ENCODE measurements at regions not wholly inside any gene's neighbourhood (a gene's known extent, or its start where the extent isn't known, plus 50 kb on each side); places are given as distances from the start of the nearest gene placed in this dataset.

GRCh38 chr4:154107337-154107736 lies 318.5 kb upstream of the SFRP2 start:
- no peaks in the 10 kb centered on the region for H3K36me3 Mint-ChIP-seq
- Histone ChIP-seq H3K27me3 (ENCODE audit: control insufficient read depth in 2 of 2, insufficient read depth in 2 of 2, low read length in 2 of 2) (no peaks in the 10 kb centered on the region), H3K4me1 (ENCODE audit: control insufficient read depth in 1 of 2, insufficient read depth in 2 of 2, low read length in 2 of 2) (no peaks in the 10 kb centered on the region), H3K4me3 (replicated peaks in 1 of 3; ENCODE audit: low read depth in 2 of 3, low read length in 3 of 3) (no peak overlapping the region), H3K27ac (ENCODE audit: low read depth in 1 of 2, low read length in 2 of 2) (no peak overlapping the region), H4K20me1 (ENCODE audit: insufficient read depth, low read length) (no peaks in the 10 kb centered on the region), H3K36me3 (replicated peaks in 1 of 2; ENCODE audit: control insufficient read depth in 1 of 2, insufficient read depth in 2 of 2, low read length in 2 of 2) (no peaks in the 10 kb centered on the region), H3K9me3 (replicated peaks in 1 of 2; ENCODE audit: control insufficient read depth in 1 of 2, insufficient read depth in 1 of 2, low read length in 2 of 2) (peaks cover 0 to 13% of the 10 kb centered on the region in 2 donors), H3K79me2 (ENCODE audit: insufficient read depth, low read length) (no peaks in the 10 kb centered on the region), H2AFZ (ENCODE audit: insufficient read depth, low read depth, low read length, poor library complexity, severe bottlenecking) (no peak overlapping the region), H3K9ac (ENCODE audit: insufficient read depth, low read length, poor library complexity, severe bottlenecking) (no peak overlapping the region), H3K4me2 (replicated peaks; ENCODE audit: extremely low read depth, low read length, poor library complexity, severe bottlenecking) (no peak overlapping the region)
- H3K9me3 Mint-ChIP-seq = peaks cover 2 to 21% (median 11%) of the 10 kb centered on the region in 7 donors
- H3K27me3 Mint-ChIP-seq (ENCODE audit: low read depth in 3 of 3) = no peaks in the 10 kb centered on the region
- TF ChIP-seq CTCF (IDR thresholded peaks at IDR 0.05) = no peak
- no peak for DNase-seq
- intact Hi-C loops (cut with micrococcal nuclease) = no loop called here
- no peak overlapping the region for H3K27ac Mint-ChIP-seq
- no CpG with 5 or more reads among the region's 2 CpGs for WGBS (ENCODE audit: insufficient coverage)
- no peak overlapping the region for H3K4me3 Mint-ChIP-seq
- H3K4me1 Mint-ChIP-seq = no peaks in the 10 kb centered on the region

GRCh38 chr4:154088741-154089140 lies 299.9 kb upstream of the SFRP2 start:
- Histone ChIP-seq H3K27ac (ENCODE audit: low read depth in 1 of 2, low read length in 2 of 2) (no peak overlapping the region), H2AFZ (ENCODE audit: insufficient read depth, low read depth, low read length, poor library complexity, severe bottlenecking) (no peak overlapping the region), H3K27me3 (ENCODE audit: control insufficient read depth in 2 of 2, insufficient read depth in 2 of 2, low read length in 2 of 2) (no peaks in the 10 kb centered on the region), H3K4me1 (ENCODE audit: control insufficient read depth in 1 of 2, insufficient read depth in 2 of 2, low read length in 2 of 2) (no peaks in the 10 kb centered on the region), H3K4me2 (replicated peaks; ENCODE audit: extremely low read depth, low read length, poor library complexity, severe bottlenecking) (no peak overlapping the region), H3K9me3 (replicated peaks in 1 of 2; ENCODE audit: control insufficient read depth in 1 of 2, insufficient read depth in 1 of 2, low read length in 2 of 2) (no peaks in the 10 kb centered on the region), H4K20me1 (ENCODE audit: insufficient read depth, low read length) (no peaks in the 10 kb centered on the region), H3K36me3 (replicated peaks in 1 of 2; ENCODE audit: control insufficient read depth in 1 of 2, insufficient read depth in 2 of 2, low read length in 2 of 2) (no peaks in the 10 kb centered on the region), H3K79me2 (ENCODE audit: insufficient read depth, low read length) (no peaks in the 10 kb centered on the region), H3K9ac (ENCODE audit: insufficient read depth, low read length, poor library complexity, severe bottlenecking) (no peak overlapping the region), H3K4me3 (replicated peaks in 1 of 3; ENCODE audit: low read depth in 2 of 3, low read length in 3 of 3) (no peak overlapping the region)
- Mint-ChIP-seq H3K27me3 (ENCODE audit: low read depth in 3 of 3) (no peaks in the 10 kb centered on the region), H3K27ac (no peak overlapping the region), H3K9me3 (peaks cover 0 to 2% (median 0%) of the 10 kb centered on the region in 7 donors), H3K4me1 (no peaks in the 10 kb centered on the region), H3K4me3 (no peak overlapping the region), H3K36me3 (no peaks in the 10 kb centered on the region)
- no peak for TF ChIP-seq CTCF (IDR thresholded peaks at IDR 0.05)
- DNase-seq = no peak
- intact Hi-C loops (cut with micrococcal nuclease) = no loop called here
- 0% methylated on average over 1 of the region's 2 CpGs for WGBS (ENCODE audit: insufficient coverage)
